Thoracic aorta (tissue), 2 donors: ENCODE measurements at regions not wholly inside any gene's neighbourhood (a gene's known extent, or its start where the extent isn't known, plus 50 kb on each side); places are given as distances from the start of the nearest gene placed in this dataset.

Source experiments
- ATAC-seq: fragments of 150-250 bp; one replicate; pipeline ENCODE4 v1.8.0; 2017; ENCODE audit warnings: low read depth; ENCODE audit not compliant: insufficient number of reproducible peaks, low FRiP score
- DNase-seq: peaks from one replicate; pipeline ENCODE4 v3.0.0-alpha.2; 2020; ENCODE audit warnings: low spot score
- H3K27ac ChIP-seq, 2 donors: fragments of 200-600 bp; sonication (generic); 1 replicate in 1 of 2; 2 replicates in 1 of 2; pipeline ENCODE4 v1.5.1; 2016; ENCODE audit warnings: mild to moderate bottlenecking in 2 of 2, moderate library complexity in 2 of 2
- H3K27me3 ChIP-seq: fragments of 200-600 bp; sonication (generic); replicated peaks from 2 replicates; pipeline ENCODE4 v1.6.0; 2016; ENCODE audit warnings: mild to moderate bottlenecking; ENCODE audit not compliant: insufficient read depth
- H3K36me3 ChIP-seq: fragments of 200-600 bp; sonication (generic); one replicate; pipeline ENCODE4 v1.5.1; 2016
- H3K4me1 ChIP-seq, 2 donors: fragments of 200-600 bp; sonication (generic); 1 replicate in 1 of 2; 2 replicates in 1 of 2; pipeline versions ENCODE4 v1.5.1 to v1.6.0; 2016; ENCODE audit warnings: low read depth in 2 of 2, mild to moderate bottlenecking in 1 of 2; ENCODE audit not compliant: control insufficient read depth in 1 of 2
- H3K4me3 ChIP-seq: fragments of 200-600 bp; sonication (generic); 2 replicates; pipeline ENCODE4 v1.5.1; 2016; ENCODE audit warnings: mild to moderate bottlenecking
- H3K9me3 ChIP-seq: fragments of 200-600 bp; sonication (generic); 2 replicates; pipeline ENCODE4 v1.5.1; 2016
- TF ChIP-seq, protein P1 (sequence below): fragments of 200-600 bp; sonication (generic); IDR thresholded peaks from one replicate; pipeline ENCODE4 v1.5.1; 2019; ENCODE audit warnings: antibody characterized with exemption

DNA sequence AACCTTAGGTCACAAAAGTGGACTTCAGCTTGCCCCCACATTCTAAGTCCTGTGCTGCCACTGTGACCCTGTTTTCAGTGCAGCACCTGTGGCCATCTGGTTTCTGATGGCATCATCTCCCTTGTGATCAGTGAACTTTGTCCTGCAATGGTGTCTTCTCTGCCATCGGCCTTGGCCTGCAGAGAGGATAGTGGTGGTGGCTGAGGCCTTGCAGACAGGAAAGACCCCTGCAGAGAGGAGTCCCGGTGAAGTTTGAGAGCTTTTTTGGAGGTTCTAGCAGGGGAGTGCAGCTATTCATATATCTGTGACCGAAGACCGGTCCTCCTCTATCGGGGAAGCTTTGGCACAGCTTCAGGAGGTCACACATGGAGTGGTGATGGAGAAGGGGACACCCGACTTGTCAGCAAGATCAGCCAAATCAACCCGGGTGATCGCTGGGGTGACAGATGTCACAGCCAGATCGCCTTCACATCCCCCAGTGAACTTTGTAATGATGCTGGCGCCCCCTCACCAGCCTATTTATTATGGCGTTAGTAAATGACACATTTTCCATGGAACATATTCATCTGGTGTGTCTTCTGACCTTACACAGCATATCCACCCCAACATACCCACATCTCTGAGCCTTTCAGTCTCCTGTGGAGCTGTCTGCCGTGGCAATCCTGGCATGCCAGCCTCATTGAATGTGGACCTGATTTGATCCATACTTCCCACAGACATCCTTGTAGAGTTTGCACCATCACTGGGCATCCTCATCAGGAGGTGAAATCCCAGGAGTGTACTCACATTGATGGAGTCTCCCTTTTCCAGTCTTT is 136.1 kb downstream of the PAPOLA start:
- Histone ChIP-seq H3K4me3 (no peak overlapping the region), H3K9me3 (no peaks in the 10 kb centered on the region), H3K36me3 (no peaks in the 10 kb centered on the region), H3K27ac (no peak overlapping the region), H3K27me3 (no peaks in the 10 kb centered on the region), H3K4me1 (no peaks in the 10 kb centered on the region)
- DNase-seq: no peak
- no peak for ATAC-seq
- TF ChIP-seq, protein P1, sequence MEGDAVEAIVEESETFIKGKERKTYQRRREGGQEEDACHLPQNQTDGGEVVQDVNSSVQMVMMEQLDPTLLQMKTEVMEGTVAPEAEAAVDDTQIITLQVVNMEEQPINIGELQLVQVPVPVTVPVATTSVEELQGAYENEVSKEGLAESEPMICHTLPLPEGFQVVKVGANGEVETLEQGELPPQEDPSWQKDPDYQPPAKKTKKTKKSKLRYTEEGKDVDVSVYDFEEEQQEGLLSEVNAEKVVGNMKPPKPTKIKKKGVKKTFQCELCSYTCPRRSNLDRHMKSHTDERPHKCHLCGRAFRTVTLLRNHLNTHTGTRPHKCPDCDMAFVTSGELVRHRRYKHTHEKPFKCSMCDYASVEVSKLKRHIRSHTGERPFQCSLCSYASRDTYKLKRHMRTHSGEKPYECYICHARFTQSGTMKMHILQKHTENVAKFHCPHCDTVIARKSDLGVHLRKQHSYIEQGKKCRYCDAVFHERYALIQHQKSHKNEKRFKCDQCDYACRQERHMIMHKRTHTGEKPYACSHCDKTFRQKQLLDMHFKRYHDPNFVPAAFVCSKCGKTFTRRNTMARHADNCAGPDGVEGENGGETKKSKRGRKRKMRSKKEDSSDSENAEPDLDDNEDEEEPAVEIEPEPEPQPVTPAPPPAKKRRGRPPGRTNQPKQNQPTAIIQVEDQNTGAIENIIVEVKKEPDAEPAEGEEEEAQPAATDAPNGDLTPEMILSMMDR: no peak

DNA sequence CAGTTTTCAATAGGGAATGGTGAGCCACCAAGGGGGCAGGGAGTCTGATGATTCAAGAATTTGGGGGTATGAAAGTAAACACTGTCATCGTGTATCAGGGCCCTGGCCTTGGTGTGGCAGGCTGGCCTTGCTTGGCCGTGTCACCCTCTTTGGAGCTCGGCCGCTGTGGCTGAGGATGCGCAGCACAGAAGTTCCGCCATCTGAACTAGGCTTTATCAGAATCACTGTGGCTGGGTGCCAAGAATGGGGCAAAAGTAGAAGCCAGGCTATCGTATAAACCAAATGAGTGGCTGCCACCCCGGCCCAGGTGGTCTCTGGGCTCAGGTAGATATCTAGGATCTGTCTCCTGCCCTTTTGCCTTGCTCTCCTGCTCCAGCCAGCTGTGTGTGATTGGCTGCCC is 137.4 kb downstream of the PAPOLA start:
- DNase-seq (no peak), ATAC-seq (no peak)
- Histone ChIP-seq H3K4me1 (no peaks in the 10 kb centered on the region), H3K27me3 (no peaks in the 10 kb centered on the region), H3K9me3 (no peaks in the 10 kb centered on the region), H3K27ac (no peak overlapping the region), H3K36me3 (no peaks in the 10 kb centered on the region), H3K4me3 (no peak overlapping the region)
- TF ChIP-seq, protein P1: no peak

DNA sequence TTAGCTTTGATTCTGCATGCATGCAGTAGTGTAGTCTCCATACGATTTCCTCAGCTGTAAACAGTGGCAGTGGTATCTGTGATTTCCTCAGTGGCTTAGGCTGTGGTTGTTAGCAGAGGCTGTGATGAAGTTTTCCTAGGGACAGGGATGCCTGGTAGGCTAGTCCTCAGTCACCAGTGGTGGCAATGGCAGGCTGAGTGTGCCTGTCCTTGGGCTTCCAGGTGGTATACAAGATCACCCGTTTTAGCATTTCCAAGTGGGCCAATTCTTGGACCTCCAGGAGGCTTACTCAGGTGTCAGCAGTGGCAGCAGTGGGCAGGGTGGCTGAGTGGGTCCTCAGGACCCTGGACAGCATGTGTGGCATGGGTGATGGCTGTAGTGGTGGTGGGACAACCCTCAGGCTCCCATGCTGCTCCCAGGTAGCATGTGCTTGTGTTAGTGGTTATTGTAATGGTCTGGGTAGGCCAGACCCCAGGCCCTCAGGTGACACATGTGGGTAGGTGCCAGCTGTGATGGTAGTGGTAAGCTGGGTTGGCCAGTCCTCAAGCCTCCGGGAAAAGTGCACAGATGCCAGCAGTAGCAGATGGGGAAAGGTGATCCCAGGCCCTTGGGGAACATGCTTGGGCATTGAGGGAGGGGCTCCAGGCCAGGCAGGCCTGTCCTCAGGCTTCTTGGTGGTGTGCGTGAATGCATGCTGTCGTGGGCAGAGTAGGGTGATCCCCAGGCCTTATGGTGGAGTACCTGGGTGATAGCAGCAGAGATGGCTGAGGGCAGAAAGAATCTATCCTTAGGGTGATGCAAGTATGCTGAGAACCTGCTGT is 146.5 kb downstream of the PAPOLA start:
- H3K4me3 ChIP-seq: no peak overlapping the region
- TF ChIP-seq, protein P1: no peak
- no peak for DNase-seq
- ATAC-seq: no peak
- H3K36me3 ChIP-seq: no peaks in the 10 kb centered on the region
- no peaks in the 10 kb centered on the region for H3K4me1 ChIP-seq
- no peaks in the 10 kb centered on the region for H3K9me3 ChIP-seq
- H3K27ac ChIP-seq: no peak overlapping the region
- H3K27me3 ChIP-seq: no peaks in the 10 kb centered on the region

DNA sequence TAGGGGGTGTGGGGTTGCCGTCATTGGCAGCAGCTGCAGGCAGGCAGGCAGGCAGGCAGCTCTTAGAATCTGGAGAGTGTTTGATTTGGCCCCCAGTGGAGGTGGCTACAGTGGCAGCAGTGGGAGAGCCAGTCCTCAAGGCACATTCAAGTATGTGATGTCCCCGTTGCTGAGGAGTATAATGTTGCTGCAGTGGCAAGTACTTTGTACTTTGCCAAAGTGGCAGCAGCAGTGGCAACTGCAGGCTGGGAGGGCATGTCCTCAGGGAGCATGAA is 147.1 kb downstream of the PAPOLA start:
- H3K4me3 ChIP-seq: no peak overlapping the region
- no peak for DNase-seq
- ATAC-seq: no peak
- TF ChIP-seq, protein P1: no peak
- H3K4me1 ChIP-seq: no peaks in the 10 kb centered on the region
- H3K27me3 ChIP-seq: no peaks in the 10 kb centered on the region
- H3K27ac ChIP-seq: no peak overlapping the region
- H3K36me3 ChIP-seq: no peaks in the 10 kb centered on the region
- no peaks in the 10 kb centered on the region for H3K9me3 ChIP-seq

DNA sequence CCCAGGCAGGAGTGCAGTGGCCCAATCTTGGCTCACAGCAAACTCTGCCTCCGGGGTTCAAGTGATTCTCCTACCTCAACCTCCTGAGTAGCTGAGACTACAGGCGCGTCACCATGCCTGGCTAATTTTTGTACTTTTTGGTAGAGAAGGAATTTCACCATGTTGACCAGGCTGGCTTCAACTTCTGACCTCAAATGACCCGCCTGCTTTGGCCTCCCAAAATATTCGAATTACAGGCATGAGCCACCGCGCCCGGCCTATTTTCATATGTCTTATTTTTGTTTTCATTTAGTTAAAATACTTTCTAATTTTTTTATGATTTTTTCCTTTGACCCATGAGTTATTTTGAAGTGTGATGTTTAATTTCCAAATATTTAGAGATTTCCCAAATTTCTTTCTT is 143.6 kb upstream of the VRK1 start:
- TF ChIP-seq, protein P1: no peak
- ATAC-seq: no peak

More for the DNA sequence above, 143.6 kb upstream of the VRK1 start:
- Histone ChIP-seq H3K36me3 (no peaks in the 10 kb centered on the region), H3K9me3 (peaks cover 5% of the 10 kb centered on the region), H3K4me1 (no peaks in the 10 kb centered on the region), H3K27ac (no peak overlapping the region), H3K4me3 (no peak overlapping the region), H3K27me3 (no peaks in the 10 kb centered on the region)
- no peak for DNase-seq
